Spinal cord (tissue), 9 donors: ENCODE measurements at regions not wholly inside any gene's neighbourhood (a gene's known extent, or its start where the extent isn't known, plus 50 kb on each side); places are given as distances from the start of the nearest gene placed in this dataset.

Source experiments
- DNase-seq, 6 donors: peaks; one replicate each; pipeline versions ENCODE4 v3.0.0 to v3.0.0-alpha.2; 2013 to 2015; ENCODE audit warnings: low spot score in 6 of 6, low read depth in 4 of 6
- H3K27ac ChIP-seq: one replicate; pipeline ENCODE4 v1.5.1; 2013; ENCODE audit warnings: low read depth, low read length, control low read depth
- H3K27me3 ChIP-seq: one replicate; pipeline ENCODE4 v1.6.1; 2013; ENCODE audit warnings: low read length; ENCODE audit not compliant: control insufficient read depth, insufficient read depth
- H3K36me3 ChIP-seq: one replicate; pipeline ENCODE4 v1.6.1; 2013; ENCODE audit warnings: low read length; ENCODE audit not compliant: control insufficient read depth, insufficient read depth
- H3K4me1 ChIP-seq: one replicate; pipeline ENCODE4 v1.6.1; 2013; ENCODE audit warnings: low read length; ENCODE audit not compliant: control insufficient read depth, insufficient read depth
- H3K4me3 ChIP-seq: one replicate; pipeline ENCODE4 v1.5.1; 2013; ENCODE audit warnings: low read depth, low read length, control low read depth
- H3K9me3 ChIP-seq: one replicate; pipeline ENCODE4 v1.6.1; 2013; ENCODE audit warnings: low read length; ENCODE audit not compliant: control insufficient read depth, insufficient read depth
- WGBS: methylation state at CpG from one replicate; pipeline ENCODE4 v1.1.5; 2013; ENCODE audit warnings: missing lambda C conversion rate; ENCODE audit not compliant: insufficient coverage; 5-methylcytosine and 5-hydroxymethylcytosine counted together
- donor health status: healthy.

- peak in 1 of 6 donors; percentile 49 for DNase-seq
- no peaks in the 10 kb centered on the region for H3K9me3 ChIP-seq
- H3K36me3 ChIP-seq: no peaks in the 10 kb centered on the region
- no peak overlapping the region for H3K27ac ChIP-seq
- no peaks in the 10 kb centered on the region for H3K4me1 ChIP-seq
- no peaks in the 10 kb centered on the region for H3K27me3 ChIP-seq
- WGBS: 17% methylated on average over 1 of the region's 2 CpGs
- H3K4me3 ChIP-seq: no peak overlapping the region
Measured at GRCh38 chr20:12815231-12815768, 193.5 kb upstream of the SPTLC3 start.

DNA sequence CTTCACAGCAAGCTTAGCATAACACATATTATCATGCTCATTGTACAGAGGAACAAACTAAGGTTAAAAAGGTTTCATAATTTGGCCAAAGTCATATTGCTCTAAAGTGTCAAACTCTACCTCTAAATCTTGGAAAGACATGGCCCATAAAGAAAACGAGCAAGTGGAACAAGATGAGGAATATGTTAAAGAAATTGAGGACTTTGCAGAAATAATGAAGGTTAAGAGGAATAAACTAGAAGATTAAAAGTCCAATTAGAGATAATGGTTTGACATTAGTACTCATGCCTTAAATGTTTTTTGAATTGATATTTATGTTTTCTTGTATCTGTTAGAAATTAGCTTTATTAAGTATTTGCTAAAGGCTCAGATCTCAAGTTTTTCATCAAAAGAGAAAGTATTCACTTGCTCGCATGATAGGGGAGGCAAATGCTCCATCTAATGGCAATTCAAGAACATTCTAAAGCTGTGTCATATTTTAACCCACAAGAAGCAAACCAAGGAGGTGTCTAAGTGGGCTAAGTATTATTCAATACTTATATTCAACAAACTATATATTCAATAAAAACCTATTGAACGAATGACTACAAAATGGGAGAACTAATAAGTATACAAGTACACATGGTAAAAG is 192.9 kb upstream of the SPTLC3 start:
- Histone ChIP-seq H3K36me3 (no peaks in the 10 kb centered on the region), H3K27me3 (no peaks in the 10 kb centered on the region), H3K4me3 (no peak overlapping the region), H3K27ac (no peak overlapping the region), H3K9me3 (no peaks in the 10 kb centered on the region), H3K4me1 (no peaks in the 10 kb centered on the region)
- WGBS: no CpG with 5 or more reads among the region's 3 CpGs
- no peak for DNase-seq

DNA sequence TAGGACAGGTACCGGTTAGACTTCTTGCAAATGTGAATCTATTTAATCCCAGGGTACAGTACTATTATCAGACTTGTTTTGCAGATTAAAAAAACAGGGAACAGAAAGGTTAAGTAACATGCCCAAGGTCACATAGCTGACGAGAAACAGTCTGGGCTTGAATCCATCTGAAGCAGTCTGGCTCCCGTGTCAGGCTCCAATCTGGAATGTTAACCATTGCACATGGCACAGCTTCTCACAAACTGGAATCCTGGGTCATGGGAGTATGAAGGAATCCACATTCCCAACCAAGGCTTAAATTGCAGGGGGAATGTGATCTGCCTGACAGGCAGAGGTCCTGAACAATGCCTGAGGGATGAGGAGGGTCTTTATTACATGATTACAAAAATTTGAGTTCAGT is 187.5 kb upstream of the SPTLC3 start:
- WGBS: 56% methylated on average over 1 of the region's 3 CpGs
- H3K27ac ChIP-seq: no peak overlapping the region
- H3K4me3 ChIP-seq: no peak overlapping the region
- no peaks in the 10 kb centered on the region for H3K36me3 ChIP-seq
- DNase-seq: no peak
- H3K4me1 ChIP-seq: peaks cover 5% of the 10 kb centered on the region
- H3K9me3 ChIP-seq: no peaks in the 10 kb centered on the region
- no peaks in the 10 kb centered on the region for H3K27me3 ChIP-seq

DNA sequence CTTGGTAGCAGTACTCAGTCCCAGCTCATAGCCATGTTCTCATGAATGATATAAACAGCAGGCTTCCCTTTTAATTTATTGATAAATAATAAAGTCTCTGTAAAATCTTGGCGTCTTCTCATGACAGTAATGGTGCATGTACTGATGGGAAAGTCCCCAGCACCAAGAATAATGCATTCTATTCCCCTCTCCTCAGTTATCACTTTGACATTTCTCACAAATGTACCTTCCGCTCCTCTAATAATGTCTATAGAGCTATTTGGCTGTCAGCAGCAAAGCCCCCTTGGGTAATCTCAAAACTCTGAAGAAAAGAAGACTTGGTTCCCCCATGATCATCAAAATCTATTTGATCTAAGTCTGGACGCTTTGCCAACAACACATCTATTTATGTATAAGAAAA is 185.0 kb upstream of the SPTLC3 start:
- no peaks in the 10 kb centered on the region for H3K9me3 ChIP-seq
- H3K36me3 ChIP-seq: no peaks in the 10 kb centered on the region
- DNase-seq: peak in 1 of 6 donors; percentile 65
- no peak overlapping the region for H3K27ac ChIP-seq
- 20% methylated on average over 1 of the region's 3 CpGs for WGBS
- no peak overlapping the region for H3K4me3 ChIP-seq
- H3K27me3 ChIP-seq: no peaks in the 10 kb centered on the region
- peaks cover 5% of the 10 kb centered on the region for H3K4me1 ChIP-seq

DNA sequence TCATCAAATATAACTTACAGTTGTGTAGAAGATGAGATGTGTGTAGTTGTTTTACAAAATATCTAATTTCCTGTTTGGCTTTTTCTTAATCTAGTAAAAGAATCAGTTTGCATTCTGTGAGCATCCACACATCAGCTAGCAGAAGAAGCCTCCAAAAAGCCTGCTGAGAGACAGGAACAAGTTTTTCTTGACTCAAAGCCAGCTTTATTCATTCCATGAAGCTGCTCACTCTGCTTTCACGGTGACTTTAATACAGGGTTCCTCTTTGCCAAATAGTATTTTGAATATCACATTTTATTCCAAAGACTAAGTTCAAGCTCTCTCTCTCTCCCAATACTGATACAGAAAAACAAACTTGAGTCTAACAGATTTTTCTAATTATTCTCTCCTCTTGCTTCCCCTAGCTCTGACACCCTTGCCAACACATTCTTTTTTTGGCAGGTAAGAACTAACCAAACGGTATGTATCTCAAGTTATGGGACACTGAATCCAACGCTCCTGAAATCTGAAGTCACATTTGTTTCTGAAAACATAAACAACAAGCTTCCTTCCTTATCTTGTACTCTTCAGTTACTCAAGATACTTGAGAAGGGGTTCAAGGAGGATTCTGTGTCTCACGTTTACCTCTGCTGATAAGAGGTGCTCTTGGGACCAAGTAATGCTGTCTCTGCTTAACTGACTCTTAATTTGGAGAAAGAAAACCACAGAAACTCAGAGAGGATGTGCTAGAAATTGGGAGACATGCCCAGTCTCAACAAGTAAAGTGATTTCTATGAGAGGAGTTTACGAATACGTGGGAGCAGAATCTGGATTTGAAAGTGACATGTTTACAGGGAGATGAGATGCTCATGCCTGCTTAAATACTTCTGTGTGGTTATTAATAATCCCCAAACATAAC is 184.2 kb upstream of the SPTLC3 start:
- Histone ChIP-seq H3K9me3 (no peaks in the 10 kb centered on the region), H3K4me3 (no peak overlapping the region), H3K36me3 (no peaks in the 10 kb centered on the region), H3K27ac (no peak overlapping the region), H3K27me3 (no peaks in the 10 kb centered on the region), H3K4me1 (peaks cover 5% of the 10 kb centered on the region)
- peak in 2 of 6 donors; percentile 71 to 77 for DNase-seq
- 27% methylated on average over 4 of the region's 6 CpGs for WGBS

DNA sequence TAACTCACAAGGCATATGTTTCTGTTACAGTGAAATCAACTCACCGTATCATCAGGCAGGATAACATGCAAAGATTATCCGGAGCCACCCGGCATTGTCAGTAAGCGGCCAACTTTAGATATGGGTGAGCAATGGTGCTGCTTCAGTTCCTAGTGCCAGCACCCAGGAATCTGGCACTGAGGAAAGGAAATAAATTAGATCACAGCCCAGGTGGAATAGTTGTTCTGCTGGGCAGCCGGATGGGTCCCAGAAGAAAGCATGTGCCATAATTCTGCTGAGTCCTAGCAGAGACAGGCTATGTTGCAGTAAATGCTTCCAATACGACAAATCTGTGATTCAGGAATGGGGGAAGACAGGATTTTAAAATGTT is 183.6 kb upstream of the SPTLC3 start:
- H3K9me3 ChIP-seq: no peaks in the 10 kb centered on the region
- no peaks in the 10 kb centered on the region for H3K36me3 ChIP-seq
- no peak overlapping the region for H3K27ac ChIP-seq
- H3K4me1 ChIP-seq: peaks cover 5% of the 10 kb centered on the region
- H3K27me3 ChIP-seq: no peaks in the 10 kb centered on the region
- WGBS: 65% methylated on average over 5 of the region's 6 CpGs
- DNase-seq: peak in 2 of 6 donors; percentile 72 to 81
- H3K4me3 ChIP-seq: no peak overlapping the region

DNA sequence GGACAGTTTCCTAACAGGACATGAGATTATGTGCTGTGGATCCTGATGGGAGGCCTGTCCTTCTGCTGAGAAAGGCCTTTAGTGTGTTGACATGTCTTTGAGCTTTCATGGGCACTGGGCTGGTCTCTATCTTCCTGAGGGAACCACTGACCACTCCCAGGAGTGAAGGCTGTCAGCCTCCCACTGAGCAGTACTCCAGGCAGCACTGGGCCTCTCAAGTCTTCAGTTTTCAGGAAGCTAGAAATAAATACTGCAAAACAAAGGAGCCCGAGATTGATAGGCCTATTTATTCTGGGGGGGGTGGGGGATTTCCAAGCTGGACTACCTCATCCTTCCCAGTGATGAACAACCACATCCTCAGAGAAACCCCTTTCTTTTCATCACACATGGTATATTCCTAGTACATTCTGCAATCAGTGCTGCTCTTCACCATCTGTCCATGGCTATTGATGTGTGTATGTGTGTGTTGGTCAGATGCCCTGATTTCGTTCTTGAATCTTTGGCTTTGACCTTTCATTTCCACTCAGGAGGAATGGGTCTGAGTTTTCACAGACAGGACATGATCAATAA is 180.9 kb upstream of the SPTLC3 start:
- H3K9me3 ChIP-seq: no peaks in the 10 kb centered on the region
- no peaks in the 10 kb centered on the region for H3K36me3 ChIP-seq
- peaks cover 5% of the 10 kb centered on the region for H3K4me1 ChIP-seq
- H3K27me3 ChIP-seq: no peaks in the 10 kb centered on the region
- H3K27ac ChIP-seq: no peak overlapping the region
- DNase-seq: peak in 2 of 6 donors; percentile 45 to 67
- WGBS: no CpG with 5 or more reads among the region's 2 CpGs
- no peak overlapping the region for H3K4me3 ChIP-seq

- H3K36me3 ChIP-seq: no peaks in the 10 kb centered on the region
- WGBS: no CpG with 5 or more reads among the region's 5 CpGs
- no peaks in the 10 kb centered on the region for H3K27me3 ChIP-seq
- peak in 2 of 6 donors; percentile 45 to 87 for DNase-seq
- H3K27ac ChIP-seq: no peak overlapping the region
- no peak overlapping the region for H3K4me3 ChIP-seq
- H3K9me3 ChIP-seq: no peaks in the 10 kb centered on the region
- peaks cover 5% of the 10 kb centered on the region for H3K4me1 ChIP-seq
Measured at GRCh38 chr20:12829170-12829569, 179.6 kb upstream of the SPTLC3 start.

GRCh38 chr20:12833861-12834260 is 174.9 kb upstream of the SPTLC3 start:
- H3K36me3 ChIP-seq: no peaks in the 10 kb centered on the region
- H3K4me1 ChIP-seq: no peaks in the 10 kb centered on the region
- no peaks in the 10 kb centered on the region for H3K27me3 ChIP-seq
- WGBS: 89% methylated on average over 1 of the region's 1 CpG
- DNase-seq: no peak
- H3K27ac ChIP-seq: no peak overlapping the region
- H3K9me3 ChIP-seq: no peaks in the 10 kb centered on the region
- no peak overlapping the region for H3K4me3 ChIP-seq
